GM12891 (cell line): ENCODE measurements at regions not wholly inside any gene's neighbourhood (a gene's known extent, or its start where the extent isn't known, plus 50 kb on each side); places are given as distances from the start of the nearest gene placed in this dataset.

Experiments used
- POLR2A ChIP-seq: IDR thresholded peaks from 2 replicates; pipeline ENCODE4 v1.6.1; 2011; ENCODE audit warnings: low read depth, low read length, control low read depth
- POLR2AphosphoS5 ChIP-seq: IDR thresholded peaks from 2 replicates; pipeline ENCODE4 v1.6.1; 2011; ENCODE audit warnings: low read depth, low read length, control low read depth
- POU2F2 ChIP-seq: IDR thresholded peaks from 2 replicates; pipeline ENCODE4 v1.6.1; 2011; ENCODE audit warnings: low read depth, mild to moderate bottlenecking, control low read depth, low read length, moderate library complexity
- SPI1 ChIP-seq: IDR thresholded peaks from 2 replicates; pipeline ENCODE4 v1.6.1; 2011; ENCODE audit warnings: low read depth, low read length, control low read depth
- TAF1 ChIP-seq: IDR thresholded peaks from 2 replicates; pipeline ENCODE4 v1.6.1; 2011; ENCODE audit warnings: low read depth, low read length, control low read depth

- no peak for TF ChIP-seq POLR2AphosphoS5
- TF ChIP-seq POLR2A, result no peak
- no peak for TF ChIP-seq TAF1
- TF ChIP-seq SPI1, result no peak
- no peak for TF ChIP-seq POU2F2
These were observed 59.5 kb upstream of the TOMM7 start for GRCh38 chr7:22882106-22882505.
